ENCODE measurements at regions not wholly inside any gene's neighbourhood (a gene's known extent, or its start where the extent isn't known, plus 50 kb on each side); places are given as distances from the start of the nearest gene placed in this dataset.

DNA sequence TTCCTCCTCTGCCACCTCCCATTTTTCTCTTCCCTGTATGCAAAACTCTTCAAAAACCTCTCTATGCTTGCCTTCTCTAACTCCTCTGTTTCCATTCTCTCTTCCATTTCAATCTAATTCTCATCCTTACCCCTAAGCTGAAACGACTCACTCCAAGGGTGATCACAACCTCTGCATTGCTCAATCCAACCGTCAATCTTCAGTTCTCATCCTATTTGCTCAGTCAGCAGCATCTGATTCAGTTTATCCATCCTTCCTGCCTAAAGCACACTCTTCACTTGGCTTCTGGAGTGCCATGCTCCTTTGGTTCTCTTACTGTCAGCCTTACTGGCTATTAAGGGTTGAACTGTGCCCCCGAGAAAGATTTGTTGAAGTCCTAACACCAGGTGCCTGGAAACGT lies 163.5 kb upstream of the NEBL start:
- DNase-seq (ENCODE audit: low spot score): no peak

DNA sequence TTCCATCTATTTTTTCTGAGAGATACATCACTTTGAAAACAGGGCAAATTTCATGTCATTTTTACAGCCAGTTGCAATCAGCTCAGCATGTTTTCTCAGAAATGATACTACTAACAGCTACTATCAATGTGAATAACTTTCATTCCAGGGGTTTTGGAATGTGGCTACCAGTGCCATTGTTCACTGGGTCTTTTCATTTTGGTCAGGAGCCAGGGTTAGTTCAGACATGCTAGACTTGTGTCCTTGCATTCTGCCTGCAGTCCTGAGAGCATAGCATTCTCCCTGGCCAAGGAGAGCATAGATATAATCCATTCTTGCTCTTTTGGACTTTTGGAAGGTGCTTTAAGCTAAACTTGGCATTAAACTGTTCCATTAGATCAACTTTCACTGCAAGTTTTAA lies 160.9 kb upstream of the NEBL start:
- DNase-seq (ENCODE audit: low spot score): no peak
- TF ChIP-seq CTCF (IDR thresholded peaks at IDR 0.05; ENCODE audit: extremely low read depth, missing control alignments): no peak

More for the DNA sequence above, 163.5 kb upstream of the NEBL start:
- TF ChIP-seq CTCF (IDR thresholded peaks at IDR 0.05; ENCODE audit: extremely low read depth, missing control alignments): no peak

DNA sequence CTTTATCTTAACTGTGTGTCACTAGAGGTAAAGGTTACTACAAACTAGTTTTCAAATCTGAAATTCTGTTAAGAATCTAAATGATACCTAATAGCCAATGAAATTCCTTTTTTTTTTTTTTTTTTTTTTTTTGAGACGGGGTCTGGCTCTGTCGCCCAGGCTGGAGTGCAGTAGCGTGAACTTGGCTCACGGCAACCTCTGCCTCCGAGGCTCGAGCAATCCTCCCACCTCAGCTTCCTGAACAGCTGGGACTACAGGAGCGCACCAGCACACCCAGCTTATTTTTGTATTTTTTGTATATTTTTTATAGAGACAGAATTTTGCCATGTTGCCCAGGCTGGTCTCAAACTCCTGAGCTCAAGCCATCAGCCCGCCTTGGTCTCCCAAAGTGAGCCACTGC lies 160.3 kb upstream of the NEBL start:
- DNase-seq (ENCODE audit: low spot score): no peak
- TF ChIP-seq CTCF (IDR thresholded peaks at IDR 0.05; ENCODE audit: extremely low read depth, missing control alignments): no peak

DNA sequence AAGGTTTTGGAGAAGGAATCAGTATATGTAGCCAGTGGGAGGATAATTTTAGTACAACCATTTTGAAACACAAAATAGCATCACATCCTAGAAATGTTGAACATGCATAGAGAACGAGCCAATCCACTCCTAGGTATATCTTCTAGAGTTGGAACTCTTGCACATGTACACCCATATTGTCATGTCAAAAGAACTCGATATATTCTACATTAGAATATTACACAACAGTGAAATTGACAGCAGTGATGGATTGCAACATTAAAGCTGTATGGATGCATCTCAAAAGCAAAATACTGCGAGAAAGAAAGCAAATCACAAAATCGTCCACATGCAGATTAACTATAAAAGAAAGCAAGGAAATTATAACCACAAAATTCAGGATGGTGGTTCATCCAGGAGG lies 159.3 kb upstream of the NEBL start:
- TF ChIP-seq CTCF (IDR thresholded peaks at IDR 0.05; ENCODE audit: extremely low read depth, missing control alignments): no peak
- no peak for DNase-seq (ENCODE audit: low spot score)

DNA sequence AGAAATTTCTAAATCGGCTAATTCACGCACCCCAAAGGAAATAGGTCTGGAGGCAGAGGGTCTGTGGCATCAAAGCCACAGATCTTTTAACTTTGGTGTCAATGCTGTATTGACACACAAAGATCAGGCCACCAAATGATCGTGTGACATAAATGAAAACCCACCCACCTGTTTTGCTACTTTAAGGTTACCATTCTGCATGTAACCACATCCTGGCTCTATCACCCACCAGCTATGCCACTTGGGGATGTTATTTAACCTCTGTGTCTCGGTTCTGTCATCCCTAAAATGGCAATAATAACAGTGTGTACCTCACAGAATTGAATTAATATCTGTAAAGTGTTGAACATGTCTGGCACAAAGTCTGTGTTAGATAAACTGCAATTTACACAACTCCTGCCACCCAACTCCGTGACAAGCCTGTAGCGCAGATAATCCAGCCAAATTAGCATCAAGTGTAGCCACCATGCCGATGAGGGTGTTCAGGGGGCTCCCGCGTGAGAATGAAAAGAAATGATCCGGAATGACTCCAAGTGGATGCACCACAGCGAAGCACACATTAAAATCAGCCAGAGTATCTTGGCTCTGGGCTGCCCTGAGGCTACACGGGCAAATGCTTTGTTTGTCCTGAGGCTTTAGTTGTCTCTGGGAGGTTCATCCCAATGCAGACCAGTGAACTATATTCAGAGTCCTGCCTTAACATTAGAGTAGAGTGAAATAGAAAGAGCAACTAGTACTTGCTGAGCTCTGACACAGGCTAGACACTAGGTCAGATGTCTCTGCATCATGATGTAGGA lies 158.4 kb upstream of the NEBL start:
- TF ChIP-seq CTCF (IDR thresholded peaks at IDR 0.05; ENCODE audit: extremely low read depth, missing control alignments): no peak
- no peak for DNase-seq (ENCODE audit: low spot score)

DNA sequence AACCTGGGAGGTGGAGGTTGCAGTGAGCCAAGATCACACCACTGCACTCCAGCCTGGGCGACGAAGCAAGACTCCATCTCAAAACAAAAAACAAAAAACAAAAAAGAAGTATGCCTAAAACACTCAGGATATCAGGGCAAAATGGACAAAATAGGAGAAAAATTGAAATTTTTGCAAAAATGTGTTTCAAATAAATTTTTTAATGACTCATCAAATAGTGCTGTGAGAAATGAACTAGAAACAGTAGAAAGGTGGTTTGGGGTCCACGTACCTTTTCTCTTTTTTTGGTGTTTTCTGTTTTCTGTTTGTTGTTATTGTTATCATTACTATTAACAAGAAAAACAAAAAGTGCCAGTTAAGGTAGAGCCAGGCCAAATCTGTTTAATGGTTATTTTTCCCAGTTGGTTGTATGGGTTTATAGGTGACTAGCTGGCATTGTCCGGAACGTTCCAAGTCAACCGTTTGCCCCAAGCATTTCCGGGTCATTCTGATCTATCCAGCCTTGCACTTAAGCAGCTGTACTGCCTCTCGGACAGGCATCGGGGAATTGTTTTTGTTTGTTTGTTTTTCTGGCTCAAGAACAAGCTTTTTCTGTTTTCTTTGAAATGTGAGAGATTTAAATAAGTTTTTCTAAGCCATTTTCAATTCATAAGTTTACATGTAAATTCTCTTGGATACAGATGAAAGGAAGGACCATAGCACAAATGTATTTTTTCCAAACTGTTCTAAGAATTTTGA lies 157.0 kb upstream of the NEBL start:
- no peak for DNase-seq (ENCODE audit: low spot score)
- no peak for TF ChIP-seq CTCF (IDR thresholded peaks at IDR 0.05; ENCODE audit: extremely low read depth, missing control alignments)

GRCh38 chr10:21052709-21053104 lies 155.6 kb upstream of the NEBL start:
- TF ChIP-seq CTCF (IDR thresholded peaks at IDR 0.05; ENCODE audit: extremely low read depth, missing control alignments): no peak

More at GRCh38 chr10:21052709-21053104, 155.6 kb upstream of the NEBL start:
- DNase-seq (ENCODE audit: low spot score): no peak

All from GM20000 (cell line).